Natural killer cell treated with Interleukin-12 subunit alpha and Interleukin-12 subunit beta and Interleukin-15 and Interleukin-18, amount 100 ng/mL, for 72 hours (primary cell): ENCODE measurements at regions not wholly inside any gene's neighbourhood (a gene's known extent, or its start where the extent isn't known, plus 50 kb on each side); places are given as distances from the start of the nearest gene placed in this dataset.

ENCODE experiments used
- ATAC-seq, 2 donors: fragments of 150-1000 bp; cut with Tn5 transposase in 1 of 2; sonication (Bioruptor Pico), chemical (Tn5 transposase) in 1 of 2; 2 replicates each; pipeline ENCODE4 v1.10.0; 2021
- DNase-seq: peaks from one replicate; pipeline ENCODE4 v3.0.0; 2022; ENCODE audit warnings: low spot score
- H3K27ac Mint-ChIP-seq, 2 donors: 1 replicate in 1 of 2; 2 replicates in 1 of 2; pipeline ENCODE4 v1.8.0; 2022; ENCODE audit warnings: mixed read lengths in 2 of 2, mild to moderate bottlenecking in 1 of 2, moderate library complexity in 1 of 2
- H3K27me3 Mint-ChIP-seq, 2 donors: 1 replicate in 1 of 2; 2 replicates in 1 of 2; pipeline ENCODE4 v1.8.0; 2022; ENCODE audit warnings: mixed read lengths in 2 of 2
- H3K36me3 Mint-ChIP-seq: one replicate; pipeline ENCODE4 v1.8.0; 2022; ENCODE audit warnings: mixed read lengths
- H3K4me1 Mint-ChIP-seq, 2 donors: 1 replicate in 1 of 2; 2 replicates in 1 of 2; pipeline ENCODE4 v1.8.0; 2022; ENCODE audit warnings: low read depth in 2 of 2, mixed read lengths in 2 of 2, mild to moderate bottlenecking in 1 of 2
- H3K4me3 Mint-ChIP-seq: one replicate; pipeline ENCODE4 v1.8.0; 2022; ENCODE audit warnings: mixed read lengths
- H3K9me3 Mint-ChIP-seq: 2 replicates; pipeline ENCODE4 v1.8.0; 2022; ENCODE audit warnings: mixed read lengths

GRCh38 chr10:31596765-31597164 lies 277.7 kb downstream of the ZEB1 start:
- peaks cover 5% of the 10 kb centered on the region for H3K9me3 Mint-ChIP-seq
- H3K4me1 Mint-ChIP-seq = peaks cover 0 to 3% of the 10 kb centered on the region in 2 donors
- H3K36me3 Mint-ChIP-seq = peaks cover 7% of the 10 kb centered on the region
- peaks cover 19 to 23% of the 10 kb centered on the region in 2 donors for H3K27me3 Mint-ChIP-seq
- H3K4me3 Mint-ChIP-seq = no peak overlapping the region
- DNase-seq (no peak), ATAC-seq (no peak)
- H3K27ac Mint-ChIP-seq = no peak overlapping the region

- Mint-ChIP-seq H3K4me3 (no peak overlapping the region), H3K27ac (no peak overlapping the region), H3K4me1 (peaks cover 0 to 3% of the 10 kb centered on the region in 2 donors), H3K36me3 (peaks cover 10% of the 10 kb centered on the region), H3K9me3 (peaks cover 5% of the 10 kb centered on the region), H3K27me3 (peaks cover 25 to 26% of the 10 kb centered on the region in 2 donors)
- DNase-seq (no peak), ATAC-seq (no peak)
Measured at GRCh38 chr10:31595992-31596391, 277.0 kb downstream of the ZEB1 start.

DNA sequence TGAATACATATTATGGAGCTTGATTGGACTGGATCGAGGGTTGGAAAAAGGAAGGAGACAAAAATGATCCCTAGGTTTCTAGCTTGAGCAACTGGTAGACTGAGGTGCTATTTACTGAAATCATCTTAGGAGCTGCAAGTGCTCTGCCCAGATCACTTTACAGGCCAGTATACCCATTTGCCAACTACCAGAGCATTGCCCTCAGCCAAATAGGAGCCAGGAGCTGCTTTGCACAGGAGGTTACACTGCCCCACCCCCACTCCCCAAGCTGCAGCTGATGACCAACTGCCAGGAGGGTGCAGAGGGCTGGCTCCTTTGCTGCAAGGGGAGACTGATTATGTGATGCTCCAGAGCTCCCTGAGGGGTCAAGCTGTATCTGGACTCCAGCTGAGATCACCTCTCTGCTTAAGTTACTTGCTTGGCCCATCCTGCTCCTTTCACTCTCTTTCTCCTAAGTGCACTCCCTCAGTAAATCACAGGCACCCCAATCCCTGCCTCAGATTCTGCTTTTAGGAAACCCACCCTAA lies 275.4 kb downstream of the ZEB1 start:
- Mint-ChIP-seq H3K27me3 (peaks cover 31 to 36% of the 10 kb centered on the region in 2 donors), H3K36me3 (peaks cover 10% of the 10 kb centered on the region), H3K9me3 (peaks cover 5% of the 10 kb centered on the region), H3K27ac (no peak overlapping the region), H3K4me3 (no peak overlapping the region), H3K4me1 (no peaks in the 10 kb centered on the region)
- no peak for ATAC-seq
- no peak for DNase-seq

DNA sequence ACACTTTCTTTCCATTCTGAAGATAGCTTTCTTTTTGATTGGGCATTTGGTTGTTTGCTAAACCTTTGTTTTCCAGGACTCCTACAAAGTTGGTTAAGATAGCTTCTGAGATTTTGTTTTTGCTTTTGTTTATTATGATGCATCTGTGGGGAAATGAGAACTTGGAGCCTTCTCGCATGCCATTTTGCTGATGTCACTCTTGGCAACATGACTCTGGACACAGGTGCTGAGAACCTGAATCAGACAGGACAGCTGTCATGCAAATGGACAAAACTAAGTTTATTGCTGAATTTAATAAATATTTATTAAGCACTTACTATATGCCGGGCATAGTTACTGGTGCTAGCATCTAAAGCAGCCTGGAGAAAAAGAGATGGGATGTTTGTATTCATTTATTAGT lies 274.1 kb downstream of the ZEB1 start:
- H3K4me1 Mint-ChIP-seq = no peaks in the 10 kb centered on the region
- ATAC-seq (no peak), DNase-seq (no peak)
- H3K4me3 Mint-ChIP-seq = no peak overlapping the region
- peaks cover 10% of the 10 kb centered on the region for H3K36me3 Mint-ChIP-seq
- H3K27me3 Mint-ChIP-seq = peaks cover 31 to 36% of the 10 kb centered on the region in 2 donors
- H3K27ac Mint-ChIP-seq = no peak overlapping the region
- peaks cover 5% of the 10 kb centered on the region for H3K9me3 Mint-ChIP-seq

DNA sequence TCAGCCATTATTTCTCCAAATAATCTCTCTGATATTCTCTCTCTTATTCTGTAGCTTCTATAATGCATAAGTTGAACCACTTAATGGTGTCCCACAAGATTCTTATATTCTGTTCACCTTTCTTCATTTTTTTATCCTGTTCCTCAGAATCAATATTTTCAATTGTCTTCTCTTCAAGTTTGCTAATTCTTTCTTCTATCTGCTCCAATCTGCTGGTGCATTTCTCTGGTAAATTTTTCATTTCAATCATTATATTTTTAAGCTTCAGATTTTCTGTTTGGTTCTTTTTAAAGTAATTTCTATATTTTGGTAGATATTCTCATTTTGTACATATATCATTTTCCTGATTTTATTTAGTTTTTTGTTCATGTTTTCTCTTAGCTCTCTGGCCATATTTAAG lies 272.6 kb downstream of the ZEB1 start:
- H3K27ac Mint-ChIP-seq = no peak overlapping the region
- H3K36me3 Mint-ChIP-seq = peaks cover 10% of the 10 kb centered on the region
- DNase-seq (no peak), ATAC-seq (no peak)
- peaks cover 5% of the 10 kb centered on the region for H3K9me3 Mint-ChIP-seq
- peaks cover 31 to 36% of the 10 kb centered on the region in 2 donors for H3K27me3 Mint-ChIP-seq
- H3K4me1 Mint-ChIP-seq = peaks cover 0 to 8% of the 10 kb centered on the region in 2 donors
- H3K4me3 Mint-ChIP-seq = no peak overlapping the region

DNA sequence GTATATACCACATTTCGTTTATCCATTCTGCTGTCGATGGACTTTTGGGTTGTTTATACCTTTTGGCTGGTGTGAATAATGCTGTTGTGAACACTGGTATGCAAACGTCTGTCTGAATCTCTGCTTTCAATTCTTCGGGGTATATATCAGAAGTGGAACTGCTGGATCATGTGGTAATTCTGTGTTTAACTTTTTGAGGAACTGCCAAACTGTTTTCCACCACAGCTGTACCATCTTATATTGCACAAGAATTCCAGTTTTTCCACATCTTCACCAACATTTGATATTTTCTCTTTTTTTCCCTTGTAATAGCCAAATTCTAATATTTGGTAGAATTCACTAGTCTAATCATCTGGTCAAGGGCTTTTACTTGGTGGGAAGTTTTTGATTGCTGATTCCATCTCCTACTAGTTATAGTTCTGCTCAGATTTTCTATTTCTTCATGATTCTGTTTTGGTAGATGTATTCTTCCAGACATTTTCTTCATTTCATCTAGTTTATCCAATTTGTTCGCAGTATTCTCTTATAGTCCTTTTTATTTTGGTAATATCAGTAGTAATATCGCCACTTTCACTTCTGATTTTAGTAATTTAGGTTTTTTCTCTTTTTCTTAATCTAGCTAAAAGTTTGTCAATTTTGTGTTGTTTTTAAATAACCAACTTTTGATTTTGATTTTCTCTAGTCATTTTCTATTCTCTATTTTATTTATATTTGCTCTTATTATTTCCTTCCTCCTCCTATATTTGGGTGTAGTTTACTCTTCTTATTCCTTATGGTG lies 271.2 kb downstream of the ZEB1 start:
- peaks cover 10% of the 10 kb centered on the region for H3K36me3 Mint-ChIP-seq
- no peak for DNase-seq
- H3K4me3 Mint-ChIP-seq = no peak overlapping the region
- peaks cover 27 to 38% of the 10 kb centered on the region in 2 donors for H3K27me3 Mint-ChIP-seq
- no peak for ATAC-seq
- H3K27ac Mint-ChIP-seq = no peak overlapping the region
- peaks cover 5% of the 10 kb centered on the region for H3K9me3 Mint-ChIP-seq
- H3K4me1 Mint-ChIP-seq = peaks cover 0 to 8% of the 10 kb centered on the region in 2 donors

DNA sequence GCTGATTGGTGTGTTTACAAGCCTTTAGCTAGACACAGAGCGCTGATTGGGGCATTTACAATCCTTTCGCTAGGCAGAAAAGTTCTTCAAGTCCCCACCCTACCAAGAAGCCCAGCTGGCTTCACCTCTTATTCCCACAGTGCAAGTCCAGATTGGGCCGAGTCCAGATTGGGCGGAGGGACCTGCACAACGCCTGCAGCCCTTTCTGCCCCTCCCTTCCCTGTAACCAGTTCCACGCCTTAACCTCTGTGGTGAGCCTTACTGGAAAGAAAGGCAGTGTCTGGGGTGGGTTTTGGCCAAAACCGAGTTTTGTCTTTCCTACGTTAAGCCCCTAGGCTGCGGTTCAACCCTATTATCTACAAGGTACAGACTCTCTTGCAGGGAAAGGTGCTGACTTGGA lies 268.7 kb downstream of the ZEB1 start:
- Mint-ChIP-seq H3K9me3 (no peaks in the 10 kb centered on the region), H3K4me3 (no peak overlapping the region), H3K4me1 (peaks cover 0 to 8% of the 10 kb centered on the region in 2 donors), H3K27ac (no peak overlapping the region), H3K36me3 (peaks cover 10% of the 10 kb centered on the region), H3K27me3 (peaks cover 18 to 31% of the 10 kb centered on the region in 2 donors)
- ATAC-seq (no peak), DNase-seq (no peak)

DNA sequence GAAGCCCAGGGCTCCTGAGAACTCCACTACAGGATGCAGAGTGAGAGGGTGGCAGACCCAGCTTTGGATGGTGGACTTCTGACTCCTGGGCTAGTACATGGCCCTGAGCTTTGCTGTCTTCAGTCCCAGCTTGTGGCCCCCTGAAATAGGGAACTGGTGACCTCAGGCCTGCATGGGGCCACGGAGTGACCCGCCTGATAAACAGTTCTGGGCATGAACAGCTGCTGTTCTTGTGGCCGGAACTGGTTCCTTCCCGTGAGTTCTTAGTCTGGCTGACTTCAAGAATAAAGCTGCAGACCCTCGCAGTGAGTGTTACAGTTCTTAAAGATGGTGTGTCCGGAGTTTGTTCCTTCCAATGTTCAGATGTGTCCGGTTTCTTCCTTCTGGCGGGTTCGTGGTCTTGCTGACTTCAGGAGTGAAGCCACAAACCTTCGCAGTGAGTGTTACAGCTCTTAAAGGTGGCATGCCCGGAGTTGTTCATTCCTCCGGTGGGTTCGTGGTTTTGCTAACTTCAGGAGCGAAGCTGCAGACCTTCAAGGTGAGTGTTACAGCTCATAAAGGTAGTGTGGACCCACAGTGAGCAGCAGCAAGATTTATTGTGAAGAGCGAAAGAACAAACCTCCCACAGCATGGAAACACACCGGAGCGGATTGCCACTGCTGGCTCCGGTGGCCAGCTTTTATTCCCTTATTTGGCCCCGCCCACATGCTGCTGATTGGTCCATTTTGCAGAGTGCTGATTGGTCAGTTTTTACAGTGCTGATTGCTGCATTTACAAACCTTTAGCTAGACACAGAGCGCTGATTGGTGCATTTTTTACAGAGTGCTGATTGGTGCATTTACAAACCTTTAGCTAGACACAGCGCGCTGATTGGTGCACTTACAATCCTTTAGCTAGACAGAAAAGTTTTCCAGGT lies 268.0 kb downstream of the ZEB1 start:
- H3K4me3 Mint-ChIP-seq = peak overlapping the region; percentile 34
- DNase-seq (no peak), ATAC-seq (no peak)
- H3K36me3 Mint-ChIP-seq = peaks cover 5% of the 10 kb centered on the region
- no peaks in the 10 kb centered on the region for H3K9me3 Mint-ChIP-seq
- H3K27me3 Mint-ChIP-seq = peaks cover 18 to 31% of the 10 kb centered on the region in 2 donors
- H3K4me1 Mint-ChIP-seq = peaks cover 5 to 11% of the 10 kb centered on the region in 2 donors
- no peak overlapping the region for H3K27ac Mint-ChIP-seq

DNA sequence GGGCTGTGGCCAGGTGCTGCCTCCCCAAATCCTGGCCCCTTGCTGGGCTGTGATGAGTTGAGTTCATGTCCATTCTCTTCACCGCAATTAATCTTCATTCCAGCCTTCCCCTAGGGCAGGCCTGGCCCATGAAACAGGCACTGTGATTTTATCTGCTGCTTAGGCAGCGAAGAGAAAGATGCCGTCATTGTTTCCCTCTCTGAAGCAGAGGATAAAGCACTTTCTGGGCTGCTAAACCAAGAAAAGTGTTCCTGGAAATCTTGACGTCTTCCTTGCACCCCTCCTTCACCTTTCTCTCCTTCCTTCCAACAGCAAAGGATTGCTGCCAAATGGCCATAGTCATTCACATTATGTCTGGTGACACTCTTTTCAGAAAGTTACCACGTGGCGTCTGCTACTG lies 265.9 kb downstream of the ZEB1 start:
- no peaks in the 10 kb centered on the region for H3K36me3 Mint-ChIP-seq
- no peak overlapping the region for H3K27ac Mint-ChIP-seq
- H3K4me3 Mint-ChIP-seq = no peak overlapping the region
- H3K27me3 Mint-ChIP-seq = peaks cover 8 to 12% of the 10 kb centered on the region in 2 donors
- H3K4me1 Mint-ChIP-seq = peaks cover 6 to 11% of the 10 kb centered on the region in 2 donors
- no peak for DNase-seq
- ATAC-seq = no peak
- H3K9me3 Mint-ChIP-seq = no peaks in the 10 kb centered on the region

DNA sequence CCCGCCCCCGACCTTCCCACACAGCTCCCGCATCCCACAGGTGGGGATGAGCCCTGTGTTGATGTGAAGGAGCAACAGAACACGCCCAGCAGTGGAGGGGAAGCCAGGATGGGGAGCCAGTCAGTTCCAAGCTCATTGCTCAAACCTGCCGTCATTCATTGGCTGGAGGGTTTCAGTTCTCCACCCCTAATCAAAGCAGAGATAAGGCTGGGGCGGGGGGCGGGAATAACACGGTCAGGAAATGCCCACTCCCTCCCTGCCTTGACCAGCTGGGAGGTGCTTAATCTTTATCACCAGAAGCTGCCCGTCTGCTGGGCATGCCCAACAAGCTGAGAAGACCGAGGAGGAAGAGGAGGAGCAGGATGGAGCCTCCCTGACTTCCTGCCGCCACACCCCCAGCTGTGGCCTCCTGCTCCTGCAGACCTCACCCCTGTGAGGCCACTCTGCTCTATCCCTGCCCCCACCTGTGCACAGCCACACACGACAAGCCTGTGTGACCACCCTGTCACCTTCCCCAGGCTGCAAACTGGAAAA lies 265.1 kb downstream of the ZEB1 start:
- no peaks in the 10 kb centered on the region for H3K36me3 Mint-ChIP-seq
- no peak overlapping the region for H3K27ac Mint-ChIP-seq
- DNase-seq (no peak), ATAC-seq (no peak)
- H3K4me1 Mint-ChIP-seq = peaks cover 6 to 11% of the 10 kb centered on the region in 2 donors
- H3K9me3 Mint-ChIP-seq = no peaks in the 10 kb centered on the region
- peaks cover 7 to 12% of the 10 kb centered on the region in 2 donors for H3K27me3 Mint-ChIP-seq
- no peak overlapping the region for H3K4me3 Mint-ChIP-seq

- H3K27me3 Mint-ChIP-seq = peaks cover 7 to 12% of the 10 kb centered on the region in 2 donors
- ATAC-seq (no peak), DNase-seq (no peak)
- H3K4me1 Mint-ChIP-seq = peaks cover 9 to 11% of the 10 kb centered on the region in 2 donors
- peaks cover 2% of the 10 kb centered on the region for H3K9me3 Mint-ChIP-seq
- no peak overlapping the region for H3K27ac Mint-ChIP-seq
- no peaks in the 10 kb centered on the region for H3K36me3 Mint-ChIP-seq
- H3K4me3 Mint-ChIP-seq = no peak overlapping the region
Measured at GRCh38 chr10:31583293-31583692, 264.3 kb downstream of the ZEB1 start.

GRCh38 chr10:31582365-31583052 lies 263.5 kb downstream of the ZEB1 start:
- DNase-seq = no peak
- H3K4me1 Mint-ChIP-seq = peaks cover 10% of the 10 kb centered on the region in 2 donors
- peaks cover 7 to 12% of the 10 kb centered on the region in 2 donors for H3K27me3 Mint-ChIP-seq
- ATAC-seq = peak in 1 of 2 donors; percentile 15
- H3K27ac Mint-ChIP-seq = no peak overlapping the region
- H3K9me3 Mint-ChIP-seq = peaks cover 2% of the 10 kb centered on the region
- H3K36me3 Mint-ChIP-seq = peaks cover under 1% of the 10 kb centered on the region
- H3K4me3 Mint-ChIP-seq = no peak overlapping the region

GRCh38 chr10:31581741-31582323 lies 262.8 kb downstream of the ZEB1 start:
- DNase-seq (no peak), ATAC-seq (no peak)
- Mint-ChIP-seq H3K4me3 (no peak overlapping the region), H3K4me1 (peaks cover 5 to 10% of the 10 kb centered on the region in 2 donors), H3K27ac (no peak overlapping the region), H3K36me3 (peaks cover 5% of the 10 kb centered on the region), H3K9me3 (peaks cover 2% of the 10 kb centered on the region), H3K27me3 (peaks cover 10 to 12% of the 10 kb centered on the region in 2 donors)
